Activated naive CD4-positive, alpha-beta T cell treated with anti-CD3 and anti-CD28 coated beads, Interleukin-2, amount 50 U/mL, for 24 hours (primary cell): ENCODE measurements at regions not wholly inside any gene's neighbourhood (a gene's known extent, or its start where the extent isn't known, plus 50 kb on each side); places are given as distances from the start of the nearest gene placed in this dataset.
A peak's percentile ranks its signal among the peaks of the same experiment; 100 is the strongest.
"Not testable (repeated sequence)": the region's sequence is repeated elsewhere in the genome, so short reads cannot be mapped to it uniquely, and the experiment has no call there.

Experiments used
- H3K27ac Mint-ChIP-seq: one replicate; pipeline ENCODE4 v1.8.0; 2021; ENCODE audit warnings: mild to moderate bottlenecking, mixed read lengths
- H3K27me3 Mint-ChIP-seq: one replicate; pipeline ENCODE4 v1.8.0; 2021; ENCODE audit warnings: mixed read lengths
- H3K36me3 Mint-ChIP-seq: one replicate; pipeline ENCODE4 v1.8.0; 2021; ENCODE audit warnings: mixed read lengths
- H3K4me1 Mint-ChIP-seq: one replicate; pipeline ENCODE4 v1.8.0; 2021; ENCODE audit warnings: mixed read lengths
- H3K4me3 Mint-ChIP-seq: one replicate; pipeline ENCODE4 v1.8.0; 2021; ENCODE audit warnings: mild to moderate bottlenecking, mixed read lengths
- H3K9me3 Mint-ChIP-seq: one replicate; pipeline ENCODE4 v1.8.0; 2021; ENCODE audit warnings: mixed read lengths

DNA sequence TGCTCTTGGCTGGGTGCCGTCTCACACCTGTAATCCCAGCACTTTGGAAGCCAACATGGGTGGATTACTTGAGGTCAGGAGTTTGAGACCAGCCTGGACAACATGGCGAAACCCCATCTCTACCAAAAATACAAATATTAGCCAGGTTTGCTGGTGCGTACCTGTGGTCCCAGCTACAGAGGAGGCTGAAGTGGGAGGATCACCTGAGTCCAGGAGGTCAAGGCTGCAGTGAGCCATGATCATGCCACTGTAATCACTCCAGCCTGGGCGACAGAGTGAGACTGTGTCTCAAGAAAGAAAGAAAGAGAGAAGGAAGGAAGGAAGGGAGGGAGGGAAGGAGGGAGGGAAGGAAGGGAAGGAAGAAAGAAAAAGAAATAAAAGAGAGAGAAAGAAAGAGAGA, 103.2 kb upstream of the RFX8 start:
- H3K36me3 Mint-ChIP-seq, H3K27ac Mint-ChIP-seq, H3K27me3 Mint-ChIP-seq, H3K4me3 Mint-ChIP-seq: not testable (repeated sequence)
- Mint-ChIP-seq H3K4me1 (peaks cover 45% of the 10 kb centered on the region), H3K9me3 (peaks cover 11% of the 10 kb centered on the region)

DNA sequence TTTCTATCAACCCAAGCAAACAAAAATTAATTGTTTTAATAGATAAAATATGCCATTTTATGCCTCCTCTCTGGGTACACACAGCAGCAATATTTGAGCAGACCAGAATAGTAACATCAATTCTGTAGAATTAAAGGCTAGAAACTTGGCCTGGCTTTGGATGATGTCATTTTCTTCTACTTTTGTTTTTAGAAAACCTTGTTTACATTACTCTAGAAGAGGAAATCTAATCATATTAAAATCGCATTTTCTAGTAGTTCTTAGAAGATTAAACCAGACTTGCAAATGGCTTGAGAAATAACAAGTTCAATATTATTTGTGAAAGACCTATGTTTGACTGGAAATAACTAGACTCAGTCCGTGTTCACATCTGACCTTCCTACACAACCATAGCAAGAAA, 102.3 kb upstream of the RFX8 start:
- Mint-ChIP-seq H3K4me3 (no peak overlapping the region), H3K4me1 (peaks cover 49% of the 10 kb centered on the region), H3K9me3 (peaks cover 7% of the 10 kb centered on the region), H3K27me3 (no peaks in the 10 kb centered on the region), H3K27ac (no peak overlapping the region), H3K36me3 (peaks cover 9% of the 10 kb centered on the region)

GRCh38 chr2:101574622-101575021, 99.7 kb upstream of the RFX8 start:
- Mint-ChIP-seq H3K27me3 (no peaks in the 10 kb centered on the region), H3K36me3 (peaks cover 2% of the 10 kb centered on the region), H3K9me3 (no peaks in the 10 kb centered on the region), H3K4me3 (no peak overlapping the region), H3K27ac (peak overlapping the region; percentile 6), H3K4me1 (peaks cover 62% of the 10 kb centered on the region)

GRCh38 chr2:101571951-101572350, 97.0 kb upstream of the RFX8 start:
- Mint-ChIP-seq H3K9me3 (no peaks in the 10 kb centered on the region), H3K36me3 (no peaks in the 10 kb centered on the region), H3K4me3 (no peak overlapping the region), H3K27me3 (no peaks in the 10 kb centered on the region), H3K4me1 (peaks cover 55% of the 10 kb centered on the region), H3K27ac (peak overlapping the region; percentile 72)

DNA sequence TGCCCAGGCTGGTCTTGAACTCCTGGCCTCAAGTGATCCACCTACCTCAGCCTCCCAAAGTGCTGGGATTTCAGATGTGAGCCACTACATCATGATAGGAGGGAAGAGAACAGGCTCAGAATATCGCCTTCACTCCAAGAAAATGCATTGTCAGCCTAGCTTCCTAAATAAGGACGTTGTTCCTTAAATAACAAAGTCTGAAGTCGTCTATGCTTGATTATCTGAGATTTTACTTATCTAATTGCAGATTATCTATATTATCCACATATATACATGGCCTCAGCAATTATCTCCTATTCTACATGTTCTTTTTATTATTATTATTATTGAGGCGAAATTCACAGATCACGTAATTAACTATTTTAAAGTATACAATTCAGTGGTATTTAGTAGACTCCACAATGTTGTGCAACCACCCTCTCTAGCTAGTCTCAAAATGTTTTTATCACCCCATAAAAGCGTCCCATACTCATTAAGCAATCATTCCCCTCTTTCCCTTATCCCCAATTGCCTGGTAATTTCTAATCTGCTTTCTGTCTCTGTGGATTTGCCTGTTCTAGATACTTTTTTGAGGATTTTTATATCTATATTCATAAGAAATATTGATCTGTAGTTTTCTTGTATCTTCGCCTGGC, 95.1 kb upstream of the RFX8 start:
- H3K27ac Mint-ChIP-seq, result peak overlapping the region; percentile 32
- no peaks in the 10 kb centered on the region for H3K9me3 Mint-ChIP-seq
- H3K4me1 Mint-ChIP-seq, result peaks cover 59% of the 10 kb centered on the region
- H3K4me3 Mint-ChIP-seq, result no peak overlapping the region
- H3K27me3 Mint-ChIP-seq, result no peaks in the 10 kb centered on the region
- H3K36me3 Mint-ChIP-seq, result no peaks in the 10 kb centered on the region

DNA sequence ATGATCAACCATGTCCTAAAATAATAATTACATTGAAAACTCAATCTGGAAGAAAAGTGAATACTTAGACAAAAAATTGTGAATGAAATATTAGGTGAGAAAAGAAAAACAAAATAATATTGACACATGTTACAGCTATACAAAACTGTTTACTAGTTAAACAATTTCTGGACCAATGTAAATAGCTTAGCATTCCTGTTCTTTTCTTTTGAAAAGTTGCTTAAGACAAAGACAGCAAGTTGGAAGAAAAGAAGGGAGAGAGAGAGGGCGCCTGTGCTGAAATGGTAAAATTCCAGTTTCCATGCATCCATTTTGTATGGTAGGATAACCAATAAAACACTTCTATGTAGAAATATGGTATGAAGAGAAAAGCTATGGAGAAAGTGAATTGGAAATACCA, 94.1 kb upstream of the RFX8 start:
- Mint-ChIP-seq H3K4me1 (peaks cover 63% of the 10 kb centered on the region), H3K36me3 (no peaks in the 10 kb centered on the region), H3K27ac (peak overlapping the region; percentile 51), H3K4me3 (no peak overlapping the region), H3K9me3 (no peaks in the 10 kb centered on the region), H3K27me3 (no peaks in the 10 kb centered on the region)

GRCh38 chr2:101566632-101567228, 91.8 kb upstream of the RFX8 start:
- Mint-ChIP-seq H3K36me3 (no peaks in the 10 kb centered on the region), H3K4me3 (no peak overlapping the region), H3K27me3 (no peaks in the 10 kb centered on the region), H3K27ac (no peak overlapping the region), H3K9me3 (no peaks in the 10 kb centered on the region), H3K4me1 (peaks cover 69% of the 10 kb centered on the region)

- Mint-ChIP-seq H3K36me3 (peaks cover 2% of the 10 kb centered on the region), H3K4me1 (peaks cover 64% of the 10 kb centered on the region), H3K27ac (no peak overlapping the region), H3K9me3 (peaks cover 5% of the 10 kb centered on the region), H3K27me3 (no peaks in the 10 kb centered on the region), H3K4me3 (no peak overlapping the region)
Measured at GRCh38 chr2:101563849-101564248, 88.9 kb upstream of the RFX8 start.

DNA sequence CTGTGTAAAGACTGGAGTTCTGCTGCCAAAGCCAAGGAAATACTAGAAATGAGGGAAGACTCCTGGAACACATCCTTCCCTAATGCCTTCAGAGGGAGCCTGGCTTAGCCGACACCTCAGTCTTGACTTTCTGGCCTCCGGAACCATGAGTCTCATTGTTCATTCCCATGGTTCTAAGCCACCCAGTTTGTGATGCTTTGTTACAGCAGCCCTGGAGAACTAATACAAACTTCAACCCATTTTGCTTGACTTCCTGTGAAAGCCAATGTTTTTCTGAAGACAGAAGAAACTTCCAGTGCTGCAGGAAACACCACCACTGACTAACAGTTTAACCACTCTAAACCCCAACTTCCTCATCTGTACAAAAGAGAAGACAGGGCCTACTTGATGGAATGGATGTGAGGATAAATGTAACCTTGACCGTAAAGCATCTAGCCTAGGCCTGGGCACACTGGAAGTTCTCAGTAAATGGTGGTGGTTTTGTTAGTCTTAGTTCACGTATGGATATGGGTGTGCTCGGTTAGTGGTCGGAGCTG, 85.9 kb upstream of the RFX8 start:
- peaks cover 5% of the 10 kb centered on the region for H3K9me3 Mint-ChIP-seq
- H3K27ac Mint-ChIP-seq, result peak overlapping the region; percentile 65
- H3K27me3 Mint-ChIP-seq, result no peaks in the 10 kb centered on the region
- peak overlapping the region; percentile 33 for H3K4me3 Mint-ChIP-seq
- H3K36me3 Mint-ChIP-seq, result peaks cover 2% of the 10 kb centered on the region
- peaks cover 47% of the 10 kb centered on the region for H3K4me1 Mint-ChIP-seq

DNA sequence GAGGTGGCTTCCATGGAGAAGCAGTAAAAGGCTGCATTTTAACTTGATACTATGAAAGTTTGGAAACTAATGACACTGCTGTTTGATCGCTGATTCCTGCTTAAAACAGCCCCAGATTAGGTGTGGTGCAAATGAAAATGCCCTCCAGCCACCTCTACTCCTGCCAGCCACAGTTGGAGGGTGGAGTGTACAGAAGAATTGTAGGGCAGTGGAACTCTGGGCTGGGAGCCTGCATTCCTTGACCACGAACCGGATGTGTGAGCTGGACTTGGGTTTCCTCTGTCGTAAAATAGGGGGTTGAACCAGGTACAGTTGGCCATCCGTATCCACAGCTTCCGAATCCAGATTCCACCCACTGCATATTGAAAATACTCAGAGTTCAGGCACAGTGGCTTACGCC, 84.6 kb upstream of the RFX8 start:
- Mint-ChIP-seq H3K9me3 (peaks cover 5% of the 10 kb centered on the region), H3K36me3 (peaks cover 2% of the 10 kb centered on the region), H3K27ac (no peak overlapping the region), H3K4me1 (peaks cover 38% of the 10 kb centered on the region), H3K4me3 (no peak overlapping the region), H3K27me3 (no peaks in the 10 kb centered on the region)

- Mint-ChIP-seq H3K4me3 (peak overlapping the region; percentile 4), H3K9me3 (peaks cover 5% of the 10 kb centered on the region), H3K27me3 (no peaks in the 10 kb centered on the region), H3K27ac (no peak overlapping the region), H3K4me1 (peaks cover 35% of the 10 kb centered on the region), H3K36me3 (peaks cover 2% of the 10 kb centered on the region)
Measured at GRCh38 chr2:101558740-101559525, 84.0 kb upstream of the RFX8 start.

DNA sequence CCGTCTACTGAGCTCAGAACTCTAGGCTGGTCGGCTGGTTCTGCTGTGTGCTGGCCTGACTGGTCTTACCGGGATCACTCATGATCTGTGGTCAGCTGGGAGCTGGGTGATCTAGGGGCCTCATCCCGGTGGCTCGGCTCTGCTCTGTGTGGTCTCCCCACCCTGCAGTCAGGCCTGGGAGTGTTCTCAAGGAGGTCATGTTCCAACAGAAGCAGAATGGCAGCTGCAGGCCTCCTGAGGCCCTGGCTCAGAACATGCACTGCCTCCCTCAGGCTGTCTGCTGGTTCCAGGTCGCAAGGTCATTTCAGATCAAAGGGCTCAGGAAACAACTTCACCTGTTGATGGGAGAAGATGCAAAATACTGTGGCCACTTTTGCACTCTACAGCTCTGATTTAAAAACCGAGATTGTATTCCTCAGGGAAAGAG, 81.1 kb upstream of the RFX8 start:
- no peaks in the 10 kb centered on the region for H3K27me3 Mint-ChIP-seq
- H3K27ac Mint-ChIP-seq, result no peak overlapping the region
- no peak overlapping the region for H3K4me3 Mint-ChIP-seq
- peaks cover 2% of the 10 kb centered on the region for H3K36me3 Mint-ChIP-seq
- peaks cover 27% of the 10 kb centered on the region for H3K4me1 Mint-ChIP-seq
- peaks cover 5% of the 10 kb centered on the region for H3K9me3 Mint-ChIP-seq

DNA sequence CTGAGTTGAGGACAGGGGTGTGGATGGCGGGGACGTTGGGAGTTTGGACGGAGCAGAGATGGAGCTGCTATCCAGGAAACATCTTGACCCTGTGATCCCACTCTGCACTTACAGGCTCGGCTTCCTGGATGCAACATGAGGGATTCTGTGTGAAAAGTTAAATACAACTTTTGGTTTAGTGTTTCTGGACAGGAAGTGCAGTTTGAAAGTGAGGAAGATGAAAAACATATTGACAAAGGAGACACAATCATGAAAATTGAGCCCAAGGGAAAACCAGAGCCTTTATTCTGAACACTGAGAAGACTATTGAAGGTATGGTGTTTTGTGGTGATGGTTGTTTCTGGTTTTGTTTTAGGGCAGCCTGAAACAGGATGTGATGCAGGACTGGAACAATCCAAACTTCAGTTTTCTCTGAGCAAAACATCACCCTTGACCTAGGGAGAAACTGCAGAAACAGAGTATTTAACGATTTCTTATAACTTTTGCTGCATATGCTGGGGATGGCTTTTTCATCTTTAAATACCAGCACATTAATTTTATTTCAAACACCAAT, 76.5 kb upstream of the RFX8 start:
- Mint-ChIP-seq H3K9me3 (no peaks in the 10 kb centered on the region), H3K27ac (no peak overlapping the region), H3K36me3 (peaks cover 2% of the 10 kb centered on the region), H3K4me3 (peak overlapping the region; percentile 43), H3K4me1 (peaks cover 19% of the 10 kb centered on the region), H3K27me3 (no peaks in the 10 kb centered on the region)

DNA sequence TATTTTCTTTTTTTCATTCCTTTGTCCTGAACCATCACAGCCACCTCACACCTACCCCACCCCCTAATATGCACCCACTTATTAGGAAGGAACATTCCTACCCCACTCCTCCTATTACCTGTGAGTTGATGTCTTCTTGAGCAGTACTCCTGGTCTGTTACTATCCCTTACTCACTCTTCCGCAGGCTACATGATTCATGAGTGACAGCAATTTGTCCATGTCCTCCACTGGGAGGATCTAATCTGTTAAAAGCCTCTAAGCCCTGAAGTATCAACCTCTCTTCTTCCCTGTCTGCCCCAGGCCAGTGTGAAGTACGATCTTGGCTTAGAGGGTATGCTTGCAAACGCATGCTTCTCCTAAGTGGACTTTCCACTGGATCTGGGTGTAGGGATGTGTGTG, 75.6 kb upstream of the RFX8 start:
- Mint-ChIP-seq H3K27ac (no peak overlapping the region), H3K27me3 (no peaks in the 10 kb centered on the region), H3K4me1 (peaks cover 19% of the 10 kb centered on the region), H3K9me3 (no peaks in the 10 kb centered on the region), H3K4me3 (no peak overlapping the region), H3K36me3 (peaks cover 2% of the 10 kb centered on the region)

DNA sequence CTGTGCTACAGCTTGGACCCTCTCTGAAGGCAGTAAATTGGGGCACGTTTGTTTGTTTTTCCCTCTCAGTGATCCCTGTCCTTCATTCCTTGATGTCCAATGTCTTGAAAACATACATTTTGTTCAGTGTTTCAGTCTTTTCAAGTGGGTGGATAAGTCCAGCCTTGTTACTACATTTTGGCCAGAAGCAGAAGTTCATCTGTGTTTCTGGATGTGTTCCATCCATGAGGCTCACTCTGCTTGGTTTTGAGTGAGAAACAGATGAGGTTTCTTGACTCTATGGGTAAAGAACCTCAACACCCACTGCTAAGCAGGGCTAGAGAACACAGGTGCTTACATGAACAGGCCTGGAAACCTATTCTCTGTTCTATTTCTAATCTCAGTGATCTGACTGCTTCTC, 74.5 kb upstream of the RFX8 start:
- no peak overlapping the region for H3K4me3 Mint-ChIP-seq
- no peaks in the 10 kb centered on the region for H3K27me3 Mint-ChIP-seq
- H3K36me3 Mint-ChIP-seq, result peaks cover 3% of the 10 kb centered on the region
- H3K9me3 Mint-ChIP-seq, result no peaks in the 10 kb centered on the region
- peaks cover 19% of the 10 kb centered on the region for H3K4me1 Mint-ChIP-seq
- H3K27ac Mint-ChIP-seq, result no peak overlapping the region
